ENCODE measurements at regions not wholly inside any gene's neighbourhood (a gene's known extent, or its start where the extent isn't known, plus 50 kb on each side); places are given as distances from the start of the nearest gene placed in this dataset.
A peak's percentile ranks its signal among the peaks of the same experiment; 100 is the strongest.

- DNase-seq (ENCODE audit: low read depth): peak; percentile 19
Observed at GRCh38 chr10:128854963-128855362, 612.1 kb upstream of the MGMT start.

DNA sequence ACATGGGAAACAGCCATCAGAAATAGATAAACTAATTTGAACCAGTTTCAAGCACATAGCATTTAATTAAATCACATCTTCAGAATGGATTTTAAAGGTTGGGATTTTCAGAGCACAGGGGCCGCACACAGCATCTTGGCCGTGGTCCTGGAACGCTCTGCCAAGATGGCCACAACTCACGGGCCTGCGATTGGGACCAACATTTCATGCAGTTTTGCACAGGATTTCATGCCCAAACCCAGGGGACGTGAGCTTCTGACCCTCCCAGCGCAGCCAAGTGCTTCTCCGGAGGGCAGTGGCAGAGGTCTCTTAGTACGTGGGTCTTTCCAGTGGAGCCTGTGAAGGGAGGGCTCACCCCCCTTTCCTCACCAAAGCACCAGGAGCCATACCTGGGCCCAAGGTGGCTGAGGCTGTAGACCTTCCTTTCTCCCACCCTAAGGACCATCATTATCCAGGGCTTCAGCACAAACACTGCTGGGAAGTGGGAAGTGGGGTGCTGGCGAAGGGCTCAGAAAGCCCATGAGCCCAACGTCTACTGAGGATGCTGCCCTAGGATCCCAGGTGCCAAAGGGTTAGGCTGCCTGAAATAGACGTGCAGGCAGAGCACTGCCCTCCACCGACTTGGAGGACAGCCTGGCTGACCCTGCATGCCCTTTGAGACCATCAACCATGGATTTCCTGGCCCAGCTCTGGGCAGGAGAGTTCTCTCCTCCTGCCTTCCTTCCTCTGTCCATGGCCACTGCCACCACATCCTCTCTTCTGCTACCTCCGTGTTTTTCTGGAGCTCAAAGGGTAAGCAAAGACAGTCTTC is 611.2 kb upstream of the MGMT start:
- H3K4me3 ChIP-seq (ENCODE audit: low read length): no peak overlapping the region
- no peak for DNase-seq (ENCODE audit: low read depth)
- TF ChIP-seq, protein P1, sequence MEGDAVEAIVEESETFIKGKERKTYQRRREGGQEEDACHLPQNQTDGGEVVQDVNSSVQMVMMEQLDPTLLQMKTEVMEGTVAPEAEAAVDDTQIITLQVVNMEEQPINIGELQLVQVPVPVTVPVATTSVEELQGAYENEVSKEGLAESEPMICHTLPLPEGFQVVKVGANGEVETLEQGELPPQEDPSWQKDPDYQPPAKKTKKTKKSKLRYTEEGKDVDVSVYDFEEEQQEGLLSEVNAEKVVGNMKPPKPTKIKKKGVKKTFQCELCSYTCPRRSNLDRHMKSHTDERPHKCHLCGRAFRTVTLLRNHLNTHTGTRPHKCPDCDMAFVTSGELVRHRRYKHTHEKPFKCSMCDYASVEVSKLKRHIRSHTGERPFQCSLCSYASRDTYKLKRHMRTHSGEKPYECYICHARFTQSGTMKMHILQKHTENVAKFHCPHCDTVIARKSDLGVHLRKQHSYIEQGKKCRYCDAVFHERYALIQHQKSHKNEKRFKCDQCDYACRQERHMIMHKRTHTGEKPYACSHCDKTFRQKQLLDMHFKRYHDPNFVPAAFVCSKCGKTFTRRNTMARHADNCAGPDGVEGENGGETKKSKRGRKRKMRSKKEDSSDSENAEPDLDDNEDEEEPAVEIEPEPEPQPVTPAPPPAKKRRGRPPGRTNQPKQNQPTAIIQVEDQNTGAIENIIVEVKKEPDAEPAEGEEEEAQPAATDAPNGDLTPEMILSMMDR (conservative IDR thresholded peaks at IDR 0.05; ENCODE audit: low read depth, low read length): no peak

More at GRCh38 chr10:128854963-128855362, 612.1 kb upstream of the MGMT start:
- TF ChIP-seq, protein P1 (conservative IDR thresholded peaks at IDR 0.05; ENCODE audit: low read depth, low read length): no peak
- no peak overlapping the region for H3K4me3 ChIP-seq (ENCODE audit: low read length)

GRCh38 chr10:128859738-128860386 is 607.2 kb upstream of the MGMT start:
- DNase-seq (ENCODE audit: low read depth): no peak
- no peak overlapping the region for H3K4me3 ChIP-seq (ENCODE audit: low read length)
- TF ChIP-seq, protein P1 (conservative IDR thresholded peaks at IDR 0.05; ENCODE audit: low read depth, low read length): peak; percentile 43

GRCh38 chr10:128860574-128860973 is 606.5 kb upstream of the MGMT start:
- no peak overlapping the region for H3K4me3 ChIP-seq (ENCODE audit: low read length)
- TF ChIP-seq, protein P1 (conservative IDR thresholded peaks at IDR 0.05; ENCODE audit: low read depth, low read length): no peak
- no peak for DNase-seq (ENCODE audit: low read depth)

DNA sequence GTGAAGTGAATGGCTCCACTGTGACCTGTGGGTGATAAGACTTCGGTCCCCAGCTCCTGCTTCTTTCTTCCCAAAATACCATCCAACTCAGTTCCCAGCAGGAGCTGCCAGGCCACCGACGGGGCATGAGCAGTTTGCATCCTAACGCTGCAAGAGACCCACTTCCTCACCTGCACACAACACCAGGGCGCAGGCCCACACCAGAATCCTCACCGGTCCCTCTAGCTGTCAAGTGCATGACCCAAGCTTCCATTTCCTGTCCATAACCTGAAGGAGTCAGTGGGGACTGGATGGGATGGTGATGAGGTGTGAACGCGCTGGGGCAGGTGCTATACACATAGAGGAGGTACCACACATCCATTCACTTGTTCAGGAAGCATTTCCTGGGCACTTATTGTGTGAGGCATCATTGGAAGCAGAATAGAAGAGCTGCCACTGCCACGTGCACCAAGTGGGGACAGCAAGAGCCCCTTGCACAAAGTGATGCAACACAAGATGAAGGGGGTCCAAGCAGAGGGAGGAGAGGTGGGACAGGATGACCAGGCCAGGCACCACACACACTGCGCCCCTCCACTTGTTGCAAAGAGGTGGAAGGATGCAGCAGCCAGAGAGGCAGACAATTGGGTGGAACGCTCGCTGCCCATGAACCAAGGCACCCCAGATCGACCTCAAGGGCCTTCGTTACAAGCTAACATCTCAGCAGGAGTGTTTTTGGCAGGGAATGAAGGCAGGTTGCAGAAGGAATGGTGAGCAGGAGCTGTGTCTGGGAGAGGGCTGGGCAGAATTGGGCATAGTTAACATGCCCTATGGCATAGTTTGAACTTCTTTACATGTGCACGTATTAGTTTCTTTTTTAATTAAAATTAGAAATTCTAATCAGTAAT is 605.8 kb upstream of the MGMT start:
- TF ChIP-seq, protein P1 (conservative IDR thresholded peaks at IDR 0.05; ENCODE audit: low read depth, low read length): no peak
- H3K4me3 ChIP-seq (ENCODE audit: low read length): no peak overlapping the region
- no peak for DNase-seq (ENCODE audit: low read depth)

- no peak overlapping the region for H3K4me3 ChIP-seq (ENCODE audit: low read length)
- no peak for DNase-seq (ENCODE audit: low read depth)
- TF ChIP-seq, protein P1 (conservative IDR thresholded peaks at IDR 0.05; ENCODE audit: low read depth, low read length): no peak
Observed at GRCh38 chr10:128863411-128863810, 603.6 kb upstream of the MGMT start.
